ENCODE measurements at regions not wholly inside any gene's neighbourhood (a gene's known extent, or its start where the extent isn't known, plus 50 kb on each side); places are given as distances from the start of the nearest gene placed in this dataset.

- TF ChIP-seq CTCF (IDR thresholded peaks at IDR 0.05) (no peak), POLR2A (IDR thresholded peaks at IDR 0.05) (no peak)
Observed at GRCh38 chr12:92434607-92435025, 268.2 kb upstream of the PLEKHG7 start.

All from thyroid gland (tissue), 4 donors.